Tibial nerve (tissue), 3 donors: ENCODE measurements at regions not wholly inside any gene's neighbourhood (a gene's known extent, or its start where the extent isn't known, plus 50 kb on each side); places are given as distances from the start of the nearest gene placed in this dataset.

ENCODE experiments used
- CTCF ChIP-seq, 5 experiments: fragments of 200-600 bp in 3 of 5; fragments of 450-650 bp in 2 of 5; sonication (generic) in 3 of 5; IDR thresholded peaks; one replicate each; pipeline ENCODE4 v1.5.1; 2016 to 2019; ENCODE audit warnings: antibody characterized with exemption in 5 of 5, mild to moderate bottlenecking in 3 of 5, moderate library complexity in 2 of 5
- POLR2A ChIP-seq, 2 donors: fragments of 450-650 bp; IDR thresholded peaks; one replicate each; pipeline ENCODE4 v1.6.1; 2017; ENCODE audit warnings: antibody characterized with exemption in 2 of 2, mild to moderate bottlenecking in 2 of 2, moderate library complexity in 2 of 2

GRCh38 chr12:41724216-41724615 is 420.5 kb downstream of the GXYLT1 start:
- TF ChIP-seq POLR2A (IDR thresholded peaks at IDR 0.05): no peak
- TF ChIP-seq CTCF (IDR thresholded peaks at IDR 0.05): no peak
